NCI-H460 (cell line): ENCODE measurements at regions not wholly inside any gene's neighbourhood (a gene's known extent, or its start where the extent isn't known, plus 50 kb on each side); places are given as distances from the start of the nearest gene placed in this dataset.

Experiments
- DNase-seq: peaks from one replicate; pipeline ENCODE4 v3.0.0-alpha.2; 2016; ENCODE audit warnings: low read depth; ENCODE audit errors: extremely low read depth

GRCh38 chr2:20150110-20150706 lies 74.7 kb downstream of the SDC1 start:
- DNase-seq: no peak

- DNase-seq: no peak
These were observed 75.3 kb downstream of the SDC1 start for GRCh38 chr2:20149703-20150030.

GRCh38 chr2:20148923-20149702 lies 75.8 kb downstream of the SDC1 start:
- no peak for DNase-seq

- no peak for DNase-seq
These were observed 76.5 kb downstream of the SDC1 start for GRCh38 chr2:20148426-20148922.

GRCh38 chr2:20147351-20147750 lies 77.6 kb downstream of the SDC1 start:
- no peak for DNase-seq

GRCh38 chr2:20146401-20146800 lies 78.5 kb downstream of the SDC1 start:
- DNase-seq: no peak

GRCh38 chr2:20145497-20146193 lies 79.3 kb downstream of the SDC1 start:
- no peak for DNase-seq

GRCh38 chr2:20144861-20145260 lies 80.1 kb downstream of the SDC1 start:
- DNase-seq: no peak

- DNase-seq: no peak
These were observed 80.7 kb downstream of the SDC1 start for GRCh38 chr2:20144196-20144595.

GRCh38 chr2:20143263-20143662 lies 81.7 kb downstream of the SDC1 start:
- no peak for DNase-seq

GRCh38 chr2:20141806-20142205 lies 83.1 kb downstream of the SDC1 start:
- no peak for DNase-seq

- DNase-seq: peak; percentile 49
These were observed 83.7 kb downstream of the SDC1 start for GRCh38 chr2:20141056-20141762.

- DNase-seq: no peak
These were observed 84.4 kb downstream of the SDC1 start for GRCh38 chr2:20140321-20141055.

GRCh38 chr2:20139407-20140172 lies 85.3 kb downstream of the SDC1 start:
- DNase-seq: no peak

- DNase-seq: no peak
These were observed 86.2 kb downstream of the SDC1 start for GRCh38 chr2:20138696-20139095.

- no peak for DNase-seq
These were observed 86.5 kb upstream of the LAPTM4A start for GRCh38 chr2:20137884-20138283.

- DNase-seq: no peak
These were observed 85.7 kb upstream of the LAPTM4A start for GRCh38 chr2:20137131-20137571.

- no peak for DNase-seq
These were observed 84.7 kb upstream of the LAPTM4A start for GRCh38 chr2:20136149-20136548.

GRCh38 chr2:20135631-20136050 lies 84.2 kb upstream of the LAPTM4A start:
- peak; percentile 44 for DNase-seq
